HepG2 (cell line): ENCODE measurements at regions not wholly inside any gene's neighbourhood (a gene's known extent, or its start where the extent isn't known, plus 50 kb on each side); places are given as distances from the start of the nearest gene placed in this dataset.

Experiments used
- ATAC-seq: fragments of 200-7000 bp; cut with Tn5 transposase; 3 replicates; pipeline ENCODE4 v1.9.1; 2020; ENCODE audit warnings: mild to moderate bottlenecking, moderate library complexity
- BruUV-seq: library from RNA; stranded (reverse); fragments of 400-500 nt; replicated peaks from 2 replicates; lab custom pipeline; 2021; lab: Mats Ljungman, UMichigan
- CTCF ChIA-PET: fragments of 300-600 bp; formaldehyde crosslinking; extraction: SDS; loops from one replicate; lab custom pipeline; 2021; ENCODE audit warnings: low total read pairs, inconsistent platforms, low intra/inter-chr PET ratio; lab: Yijun Ruan, JAX
- POLR2A ChIA-PET: fragments of 350-600 bp; sonication (Branson Sonifier 250); formaldehyde crosslinking; loops from one replicate; lab custom pipeline; 2020; ENCODE audit warnings: antibody characterized with exemption, inconsistent platforms; lab: Yijun Ruan, JAX
- DNase-seq: peaks from one replicate; pipeline ENCODE4 v3.0.0-alpha.2; 2015; ENCODE audit warnings: low spot score
- FAIRE-seq: peaks from 3 replicates; lab custom pipeline; 2011; peaks lifted over from hg19 to GRCh38; lab: Jason Lieb, UNC
- H2AFZ ChIP-seq: one replicate; pipeline ENCODE4 v1.6.1; 2011; ENCODE audit warnings: low read length, inconsistent platforms
- H3K27ac ChIP-seq: fragments of 300-600 bp; 3 replicates; pipeline ENCODE4 v1.8.0; 2011; ENCODE audit warnings: mixed run types, mild to moderate bottlenecking, mixed read lengths, low read length, inconsistent platforms; ENCODE audit not compliant: insufficient read depth; ENCODE audit errors: extremely low read length
- H3K27me3 ChIP-seq, 2 experiments: fragments of 200-600 bp in 1 of 2; 2 replicates in 1 of 2; 3 replicates in 1 of 2; pipeline versions ENCODE4 v1.6.0 to v1.8.0; 2011; ENCODE audit warnings: low read length in 2 of 2, mild to moderate bottlenecking in 2 of 2, moderate library complexity in 2 of 2, inconsistent platforms in 1 of 2; ENCODE audit not compliant: insufficient read depth in 2 of 2, control insufficient read depth in 1 of 2
- H3K36me3 ChIP-seq, 2 experiments: fragments of 200-600 bp in 1 of 2; replicated peaks in 1 of 2; 2 replicates in 1 of 2; 3 replicates in 1 of 2; pipeline versions ENCODE4 v1.5.1 to v1.8.0; 2011; ENCODE audit warnings: low read length in 2 of 2, inconsistent platforms in 1 of 2; ENCODE audit not compliant: insufficient read depth in 2 of 2, control insufficient read depth in 1 of 2
- H3K4me1 ChIP-seq: 2 replicates; pipeline ENCODE4 v1.5.1; 2012; ENCODE audit warnings: low read length, inconsistent platforms; ENCODE audit not compliant: insufficient read depth
- H3K4me2 ChIP-seq: 2 replicates; pipeline ENCODE4 v1.6.0; 2011; ENCODE audit warnings: low read depth, low read length, inconsistent platforms
- H3K4me3 ChIP-seq, 3 experiments: fragments of 200-600 bp in 1 of 3; sonication (generic), shearing (Covaris generic) in 1 of 3; replicated peaks in 1 of 3; 2 replicates each; pipeline ENCODE4 v1.5.1; 2011 to 2016; ENCODE audit warnings: low read length in 3 of 3, inconsistent platforms in 2 of 3, low read depth in 2 of 3, mild to moderate bottlenecking in 2 of 3, control low read depth in 1 of 3, mixed read lengths in 1 of 3; ENCODE audit not compliant: insufficient read depth in 1 of 3
- H3K79me2 ChIP-seq: one replicate; pipeline ENCODE4 v1.6.1; 2011; ENCODE audit warnings: low read length, inconsistent platforms; ENCODE audit not compliant: insufficient read depth
- H3K9ac ChIP-seq: 2 replicates; pipeline ENCODE4 v1.6.0; 2011; ENCODE audit warnings: mild to moderate bottlenecking, low read depth, low read length, inconsistent platforms; ENCODE audit not compliant: insufficient read depth
- H3K9me3 ChIP-seq: 2 replicates; pipeline ENCODE4 v1.5.1; 2012; ENCODE audit warnings: mild to moderate bottlenecking, low read length
- H4K20me1 ChIP-seq: 2 replicates; pipeline ENCODE4 v1.6.0; 2011; ENCODE audit warnings: inconsistent platforms, mild to moderate bottlenecking, low read length, moderate library complexity; ENCODE audit not compliant: insufficient read depth
- CCDC6 ChIP-seq: sonication (generic); formaldehyde crosslinking; IDR thresholded peaks from 2 replicates; pipeline ENCODE4 v1.8.1; 2022; ENCODE audit warnings: mild to moderate bottlenecking, missing genetic modification reagents, moderate library complexity
- CENPX ChIP-seq: sonication (generic); formaldehyde crosslinking; IDR thresholded peaks from 2 replicates; pipeline ENCODE4 v1.9.0; 2021; ENCODE audit warnings: mild to moderate bottlenecking, missing genetic modification reagents, moderate library complexity
- ELF1 ChIP-seq: sonication (generic); formaldehyde crosslinking; IDR thresholded peaks from 2 replicates; pipeline ENCODE4 v1.4.0; 2020; ENCODE audit warnings: missing genetic modification reagents
- HMG20B ChIP-seq: conservative IDR thresholded peaks from 2 replicates; pipeline ENCODE4 v1.6.1; 2016; ENCODE audit warnings: missing genetic modification reagents, missing compliant biosample characterization
- HNRNPK ChIP-seq: fragments of 200-400 bp; formaldehyde crosslinking; IDR thresholded peaks from 2 replicates; pipeline ENCODE4 v1.6.1; 2018; ENCODE audit warnings: low read length, low read depth, moderate library complexity, mild to moderate bottlenecking; ENCODE audit not compliant: poor library complexity, severe bottlenecking
- KLF13 ChIP-seq: sonication (generic); formaldehyde crosslinking; IDR thresholded peaks from 2 replicates; pipeline ENCODE4 v1.4.0; 2020; ENCODE audit warnings: mild to moderate bottlenecking, missing genetic modification reagents
- NPAS2 ChIP-seq: sonication (generic); formaldehyde crosslinking; IDR thresholded peaks from 2 replicates; pipeline ENCODE4 v1.8.0; 2022; ENCODE audit warnings: mild to moderate bottlenecking, missing genetic modification reagents, borderline replicate concordance
- RAD21 ChIP-seq: fragments of 450-650 bp; formaldehyde crosslinking; IDR thresholded peaks from 2 replicates; pipeline ENCODE4 v1.5.0; 2020; ENCODE audit warnings: mild to moderate bottlenecking
- RNF2 ChIP-seq: fragments of 450-650 bp; conservative IDR thresholded peaks from 2 replicates; pipeline ENCODE4 v1.6.1; 2016; ENCODE audit warnings: low read depth
- SALL2 ChIP-seq: sonication (generic); formaldehyde crosslinking; IDR thresholded peaks from 2 replicates; pipeline ENCODE4 v1.8.1; 2023; ENCODE audit warnings: mild to moderate bottlenecking, missing genetic modification reagents, inconsistent platforms
- ZMYM4 ChIP-seq: sonication (generic); formaldehyde crosslinking; IDR thresholded peaks from 2 replicates; pipeline ENCODE4 v1.8.1; 2023; ENCODE audit warnings: mild to moderate bottlenecking, missing genetic modification reagents
- ZNF263 ChIP-seq: sonication (generic); formaldehyde crosslinking; IDR thresholded peaks from 2 replicates; pipeline ENCODE4 v1.4.0; 2020; ENCODE audit warnings: missing genetic modification reagents
- ZNF766 ChIP-seq: sonication (generic); formaldehyde crosslinking; IDR thresholded peaks from 2 replicates; pipeline ENCODE4 v1.5.0; 2020; ENCODE audit warnings: missing genetic modification reagents, borderline replicate concordance
- ZNF772 ChIP-seq: sonication (generic); formaldehyde crosslinking; IDR thresholded peaks from 2 replicates; pipeline ENCODE4 v1.5.0; 2020; ENCODE audit warnings: mild to moderate bottlenecking, missing genetic modification reagents
- ZNF839 ChIP-seq: sonication (generic); formaldehyde crosslinking; IDR thresholded peaks from 2 replicates; pipeline ENCODE4 v1.4.0; 2020; ENCODE audit warnings: missing genetic modification reagents, mild to moderate bottlenecking, borderline replicate concordance
- ZNF879 ChIP-seq: sonication (generic); formaldehyde crosslinking; IDR thresholded peaks from 2 replicates; pipeline ENCODE4 v1.8.1; 2023; ENCODE audit warnings: missing genetic modification reagents
- whole genome bisulfite sequencing: methylation state at CpG from one replicate; pipeline ENCODE4 v1.1.6; 2017; ENCODE audit warnings: low lambda C conversion rate; 5-methylcytosine and 5-hydroxymethylcytosine counted together
- in situ Hi-C: cut with HindIII; loops from 2 replicates; pipeline ENCODE4 v1.10.0; 2017; ENCODE audit warnings: low pct_unique_long_range_greater_than_20kb; ENCODE audit not compliant: extremely low pct_ligation_motif_present
- intact Hi-C: fragments of 100-400 bp; cut with micrococcal nuclease; formaldehyde crosslinking; loops from one replicate; pipeline ENCODE4 v1.10.0; 2022; ENCODE audit not compliant: unreplicated experiment
- TF ChIP-seq, protein P1 (sequence below): sonication (generic); formaldehyde crosslinking; IDR thresholded peaks from 2 replicates; pipeline ENCODE4 v1.5.1; 2020; ENCODE audit warnings: mild to moderate bottlenecking, missing genetic modification reagents, moderate library complexity
- TF ChIP-seq, protein P2 (sequence below): IDR thresholded peaks from 2 replicates; pipeline ENCODE4 v1.6.1; 2016; ENCODE audit warnings: low read depth, control low read depth
- TF ChIP-seq, protein P3 (sequence below): sonication (generic); formaldehyde crosslinking; conservative IDR thresholded peaks from 2 replicates; pipeline ENCODE4 v1.8.0; 2022; ENCODE audit warnings: mild to moderate bottlenecking, moderate library complexity, missing genetic modification reagents

DNA sequence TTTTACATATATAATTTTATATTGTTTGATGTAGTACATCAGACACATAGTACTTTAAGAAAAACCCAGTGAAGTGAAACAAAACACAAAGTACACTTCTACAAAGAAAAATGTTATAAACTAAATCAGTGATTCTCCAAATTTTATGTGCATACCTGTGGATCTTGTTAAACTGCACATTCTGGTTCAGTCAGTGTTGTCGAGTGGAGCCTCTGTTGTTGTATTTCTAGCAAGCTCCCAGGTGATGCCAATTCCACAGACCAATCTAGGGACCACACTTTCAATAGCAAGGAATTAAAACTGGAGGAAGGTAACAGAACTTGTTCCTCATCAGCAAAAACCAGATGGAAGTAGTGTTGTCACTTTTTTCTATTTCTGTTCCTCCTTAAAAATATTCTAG is 183.8 kb upstream of the CD180 start:
- in situ Hi-C loops (no loop called here), intact Hi-C loops (no loop called here)
- FAIRE-seq (no peak), DNase-seq (no peak), ATAC-seq (no peak)
- Histone ChIP-seq H3K9me3 (no peaks in the 10 kb centered on the region), H3K9ac (no peak overlapping the region), H3K4me2 (no peak overlapping the region), H2AFZ (no peak overlapping the region), H3K36me3 (no peaks in the 10 kb centered on the region), H3K79me2 (no peaks in the 10 kb centered on the region), H4K20me1 (no peaks in the 10 kb centered on the region), H3K4me3 (no peak overlapping the region), H3K4me1 (no peaks in the 10 kb centered on the region), H3K27me3 (no peaks in the 10 kb centered on the region; a peak in 1 of 5 replicates), H3K27ac (no peak overlapping the region)
- CTCF ChIA-PET: no interaction called here
- no TSS peak for BruUV-seq
- TF ChIP-seq ZMYM4 (CRISPR knock-in tag) (no peak), ZNF263 (CRISPR knock-in tag) (no peak), RAD21 (no peak), NPAS2 (CRISPR knock-in tag) (no peak), ZNF839 (CRISPR knock-in tag) (no peak), HMG20B (CRISPR knock-in tag) (no peak), CENPX (CRISPR knock-in tag) (no peak), KLF13 (CRISPR knock-in tag) (no peak), CCDC6 (CRISPR knock-in tag) (no peak), RNF2 (no peak), ZNF879 (CRISPR knock-in tag) (no peak), ZNF772 (no peak), ZNF766 (CRISPR knock-in tag) (no peak), SALL2 (CRISPR knock-in tag) (no peak), ELF1 (CRISPR knock-in tag) (no peak), HNRNPK (no peak)
- TF ChIP-seq, protein P1, sequence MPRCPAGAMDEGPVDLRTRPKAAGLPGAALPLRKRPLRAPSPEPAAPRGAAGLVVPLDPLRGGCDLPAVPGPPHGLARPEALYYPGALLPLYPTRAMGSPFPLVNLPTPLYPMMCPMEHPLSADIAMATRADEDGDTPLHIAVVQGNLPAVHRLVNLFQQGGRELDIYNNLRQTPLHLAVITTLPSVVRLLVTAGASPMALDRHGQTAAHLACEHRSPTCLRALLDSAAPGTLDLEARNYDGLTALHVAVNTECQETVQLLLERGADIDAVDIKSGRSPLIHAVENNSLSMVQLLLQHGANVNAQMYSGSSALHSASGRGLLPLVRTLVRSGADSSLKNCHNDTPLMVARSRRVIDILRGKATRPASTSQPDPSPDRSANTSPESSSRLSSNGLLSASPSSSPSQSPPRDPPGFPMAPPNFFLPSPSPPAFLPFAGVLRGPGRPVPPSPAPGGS (CRISPR knock-in tag): no peak
- TF ChIP-seq, protein P2, sequence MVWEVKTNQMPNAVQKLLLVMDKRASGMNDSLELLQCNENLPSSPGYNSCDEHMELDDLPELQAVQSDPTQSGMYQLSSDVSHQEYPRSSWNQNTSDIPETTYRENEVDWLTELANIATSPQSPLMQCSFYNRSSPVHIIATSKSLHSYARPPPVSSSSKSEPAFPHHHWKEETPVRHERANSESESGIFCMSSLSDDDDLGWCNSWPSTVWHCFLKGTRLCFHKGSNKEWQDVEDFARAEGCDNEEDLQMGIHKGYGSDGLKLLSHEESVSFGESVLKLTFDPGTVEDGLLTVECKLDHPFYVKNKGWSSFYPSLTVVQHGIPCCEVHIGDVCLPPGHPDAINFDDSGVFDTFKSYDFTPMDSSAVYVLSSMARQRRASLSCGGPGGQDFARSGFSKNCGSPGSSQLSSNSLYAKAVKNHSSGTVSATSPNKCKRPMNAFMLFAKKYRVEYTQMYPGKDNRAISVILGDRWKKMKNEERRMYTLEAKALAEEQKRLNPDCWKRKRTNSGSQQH (CRISPR knock-in tag): no peak
- TF ChIP-seq, protein P3, sequence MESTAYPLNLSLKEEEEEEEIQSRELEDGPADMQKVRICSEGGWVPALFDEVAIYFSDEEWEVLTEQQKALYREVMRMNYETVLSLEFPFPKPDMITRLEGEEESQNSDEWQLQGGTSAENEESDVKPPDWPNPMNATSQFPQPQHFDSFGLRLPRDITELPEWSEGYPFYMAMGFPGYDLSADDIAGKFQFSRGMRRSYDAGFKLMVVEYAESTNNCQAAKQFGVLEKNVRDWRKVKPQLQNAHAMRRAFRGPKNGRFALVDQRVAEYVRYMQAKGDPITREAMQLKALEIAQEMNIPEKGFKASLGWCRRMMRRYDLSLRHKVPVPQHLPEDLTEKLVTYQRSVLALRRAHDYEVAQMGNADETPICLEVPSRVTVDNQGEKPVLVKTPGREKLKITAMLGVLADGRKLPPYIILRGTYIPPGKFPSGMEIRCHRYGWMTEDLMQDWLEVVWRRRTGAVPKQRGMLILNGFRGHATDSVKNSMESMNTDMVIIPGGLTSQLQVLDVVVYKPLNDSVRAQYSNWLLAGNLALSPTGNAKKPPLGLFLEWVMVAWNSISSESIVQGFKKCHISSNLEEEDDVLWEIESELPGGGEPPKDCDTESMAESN (CRISPR knock-in tag): no peak
- POLR2A ChIA-PET: no interaction called here
- 50% methylated on average over 1 of the region's 1 CpG for WGBS
